Ishikawa (cell line): ENCODE measurements at regions not wholly inside any gene's neighbourhood (a gene's known extent, or its start where the extent isn't known, plus 50 kb on each side); places are given as distances from the start of the nearest gene placed in this dataset.

Experiments
- EGR1 ChIP-seq: IDR thresholded peaks from 2 replicates; pipeline ENCODE4 v1.6.1; 2012
- NFIC ChIP-seq: IDR thresholded peaks from 2 replicates; pipeline ENCODE4 v1.6.1; 2012
- TF ChIP-seq, protein P1 (sequence below): IDR thresholded peaks from 2 replicates; pipeline ENCODE4 v1.6.1; 2012; ENCODE audit warnings: low read depth, mild to moderate bottlenecking

DNA sequence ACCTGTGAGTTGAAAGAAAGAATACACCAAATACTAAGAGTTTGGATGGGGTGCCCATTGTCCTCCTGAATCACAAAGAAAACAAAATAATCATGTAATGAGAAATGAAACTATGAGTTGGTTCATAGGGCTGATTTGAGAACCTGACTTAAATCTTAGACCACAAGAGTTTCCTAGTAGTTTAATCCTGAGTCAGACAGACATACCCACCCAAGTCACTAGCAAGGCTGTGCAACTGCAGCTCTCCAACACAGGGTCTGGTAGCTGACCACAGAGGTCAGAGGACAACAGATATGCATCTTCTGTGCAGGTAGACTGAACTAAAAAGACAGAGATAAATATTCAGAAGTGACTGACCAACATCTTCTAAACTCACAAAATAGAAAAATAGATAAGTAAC lies 296.3 kb upstream of the TMCO5A start:
- TF ChIP-seq NFIC (no peak), EGR1 (no peak)
- TF ChIP-seq, protein P1, sequence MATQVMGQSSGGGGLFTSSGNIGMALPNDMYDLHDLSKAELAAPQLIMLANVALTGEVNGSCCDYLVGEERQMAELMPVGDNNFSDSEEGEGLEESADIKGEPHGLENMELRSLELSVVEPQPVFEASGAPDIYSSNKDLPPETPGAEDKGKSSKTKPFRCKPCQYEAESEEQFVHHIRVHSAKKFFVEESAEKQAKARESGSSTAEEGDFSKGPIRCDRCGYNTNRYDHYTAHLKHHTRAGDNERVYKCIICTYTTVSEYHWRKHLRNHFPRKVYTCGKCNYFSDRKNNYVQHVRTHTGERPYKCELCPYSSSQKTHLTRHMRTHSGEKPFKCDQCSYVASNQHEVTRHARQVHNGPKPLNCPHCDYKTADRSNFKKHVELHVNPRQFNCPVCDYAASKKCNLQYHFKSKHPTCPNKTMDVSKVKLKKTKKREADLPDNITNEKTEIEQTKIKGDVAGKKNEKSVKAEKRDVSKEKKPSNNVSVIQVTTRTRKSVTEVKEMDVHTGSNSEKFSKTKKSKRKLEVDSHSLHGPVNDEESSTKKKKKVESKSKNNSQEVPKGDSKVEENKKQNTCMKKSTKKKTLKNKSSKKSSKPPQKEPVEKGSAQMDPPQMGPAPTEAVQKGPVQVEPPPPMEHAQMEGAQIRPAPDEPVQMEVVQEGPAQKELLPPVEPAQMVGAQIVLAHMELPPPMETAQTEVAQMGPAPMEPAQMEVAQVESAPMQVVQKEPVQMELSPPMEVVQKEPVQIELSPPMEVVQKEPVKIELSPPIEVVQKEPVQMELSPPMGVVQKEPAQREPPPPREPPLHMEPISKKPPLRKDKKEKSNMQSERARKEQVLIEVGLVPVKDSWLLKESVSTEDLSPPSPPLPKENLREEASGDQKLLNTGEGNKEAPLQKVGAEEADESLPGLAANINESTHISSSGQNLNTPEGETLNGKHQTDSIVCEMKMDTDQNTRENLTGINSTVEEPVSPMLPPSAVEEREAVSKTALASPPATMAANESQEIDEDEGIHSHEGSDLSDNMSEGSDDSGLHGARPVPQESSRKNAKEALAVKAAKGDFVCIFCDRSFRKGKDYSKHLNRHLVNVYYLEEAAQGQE, result no peak
